ENCODE measurements at regions not wholly inside any gene's neighbourhood (a gene's known extent, or its start where the extent isn't known, plus 50 kb on each side); places are given as distances from the start of the nearest gene placed in this dataset.

DNA sequence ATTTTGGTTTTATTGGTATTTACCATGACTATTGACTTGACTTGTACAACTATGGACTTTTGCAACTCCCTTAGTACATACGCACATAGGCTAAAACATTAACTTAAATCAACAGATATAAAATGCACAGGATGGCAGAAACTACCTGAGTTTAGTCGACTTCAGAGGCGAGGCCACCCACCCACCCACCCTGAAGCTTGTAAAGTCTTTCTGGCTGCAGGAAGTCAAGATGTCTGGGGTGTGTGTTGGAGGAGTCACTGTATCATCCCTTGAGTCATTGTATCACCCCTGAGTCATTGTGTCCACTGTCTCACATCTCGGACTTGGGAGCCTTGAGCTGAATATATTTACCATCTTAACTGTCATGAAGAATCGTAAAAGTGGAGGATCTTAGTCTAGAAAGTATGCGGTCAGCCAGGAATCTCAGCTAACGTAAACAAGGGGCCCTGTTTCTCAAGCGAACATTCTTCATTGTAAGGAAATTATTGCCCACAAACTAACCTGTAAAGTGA lies 140.0 kb upstream of the ST6GAL2 start:
- DNase-seq (ENCODE audit: low read depth) = no peak
- no peak overlapping the region for H3K4me3 ChIP-seq (ENCODE audit: low read depth, low read length)
- TF ChIP-seq, protein P1, sequence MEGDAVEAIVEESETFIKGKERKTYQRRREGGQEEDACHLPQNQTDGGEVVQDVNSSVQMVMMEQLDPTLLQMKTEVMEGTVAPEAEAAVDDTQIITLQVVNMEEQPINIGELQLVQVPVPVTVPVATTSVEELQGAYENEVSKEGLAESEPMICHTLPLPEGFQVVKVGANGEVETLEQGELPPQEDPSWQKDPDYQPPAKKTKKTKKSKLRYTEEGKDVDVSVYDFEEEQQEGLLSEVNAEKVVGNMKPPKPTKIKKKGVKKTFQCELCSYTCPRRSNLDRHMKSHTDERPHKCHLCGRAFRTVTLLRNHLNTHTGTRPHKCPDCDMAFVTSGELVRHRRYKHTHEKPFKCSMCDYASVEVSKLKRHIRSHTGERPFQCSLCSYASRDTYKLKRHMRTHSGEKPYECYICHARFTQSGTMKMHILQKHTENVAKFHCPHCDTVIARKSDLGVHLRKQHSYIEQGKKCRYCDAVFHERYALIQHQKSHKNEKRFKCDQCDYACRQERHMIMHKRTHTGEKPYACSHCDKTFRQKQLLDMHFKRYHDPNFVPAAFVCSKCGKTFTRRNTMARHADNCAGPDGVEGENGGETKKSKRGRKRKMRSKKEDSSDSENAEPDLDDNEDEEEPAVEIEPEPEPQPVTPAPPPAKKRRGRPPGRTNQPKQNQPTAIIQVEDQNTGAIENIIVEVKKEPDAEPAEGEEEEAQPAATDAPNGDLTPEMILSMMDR (IDR thresholded peaks at IDR 0.05; ENCODE audit: insufficient read depth, low read depth, low read length, missing control alignments) = no peak

DNA sequence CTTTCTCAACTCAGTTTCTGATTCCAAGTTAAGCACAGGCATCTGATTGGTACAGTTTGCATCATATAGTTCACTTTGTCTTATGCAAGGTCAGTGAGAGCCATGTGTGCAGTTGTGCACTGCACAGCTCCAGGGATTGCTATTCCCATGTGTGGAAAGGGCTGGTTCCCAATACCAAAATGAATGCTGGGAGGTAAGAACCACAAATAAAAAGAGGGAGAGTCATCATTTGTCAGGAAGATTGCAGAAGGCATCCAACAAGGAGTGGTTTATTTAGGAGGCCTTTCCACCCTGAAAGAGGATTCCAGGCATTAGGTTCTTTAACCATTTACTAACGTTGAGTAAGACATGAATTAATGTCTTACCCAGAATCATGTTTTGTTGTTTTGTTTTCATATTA lies 141.2 kb upstream of the ST6GAL2 start:
- no peak for DNase-seq (ENCODE audit: low read depth)

DNA sequence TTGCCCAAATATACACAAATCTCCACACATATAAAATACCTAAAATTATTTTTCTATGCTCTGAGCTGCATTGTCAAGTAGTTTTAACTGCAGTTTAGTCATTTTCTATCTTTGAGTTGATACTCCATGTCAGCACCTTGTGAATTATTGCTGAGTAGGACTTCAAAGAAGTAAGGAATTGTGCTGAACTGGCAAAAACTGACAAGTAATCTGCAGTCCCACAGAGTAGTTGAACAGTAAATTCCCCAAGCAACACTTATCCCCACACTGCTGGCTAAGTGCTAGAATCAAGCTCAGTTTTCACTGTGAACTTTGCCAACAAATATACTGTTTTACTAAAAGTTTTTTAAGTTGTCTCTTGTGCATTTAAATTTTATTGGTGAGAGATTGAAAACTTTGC lies 141.8 kb upstream of the ST6GAL2 start:
- DNase-seq (ENCODE audit: low read depth) = no peak
- TF ChIP-seq, protein P1 (IDR thresholded peaks at IDR 0.05; ENCODE audit: insufficient read depth, low read depth, low read length, missing control alignments) = no peak
- no peak overlapping the region for H3K4me3 ChIP-seq (ENCODE audit: low read depth, low read length)

More for the DNA sequence above, 141.2 kb upstream of the ST6GAL2 start:
- no peak overlapping the region for H3K4me3 ChIP-seq (ENCODE audit: low read depth, low read length)
- TF ChIP-seq, protein P1 (IDR thresholded peaks at IDR 0.05; ENCODE audit: insufficient read depth, low read depth, low read length, missing control alignments) = no peak

DNA sequence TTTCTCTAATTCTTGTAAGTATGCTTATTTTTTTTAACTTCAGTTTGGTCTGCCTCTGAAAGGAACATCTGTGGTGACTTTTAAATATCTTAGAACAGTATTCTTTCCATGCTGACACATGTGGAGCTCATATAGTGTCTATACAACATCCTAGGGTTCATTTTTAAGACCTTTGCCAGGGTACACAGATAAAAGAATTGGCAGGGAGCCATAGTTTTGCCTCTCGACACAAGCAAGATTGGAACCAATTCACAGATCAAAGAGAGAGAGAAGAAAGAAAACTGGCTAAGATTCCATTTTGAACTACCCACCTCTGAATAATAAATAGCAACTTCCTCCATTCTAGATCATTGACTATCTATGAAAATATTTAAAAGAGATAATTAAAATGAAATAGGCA lies 142.7 kb upstream of the ST6GAL2 start:
- DNase-seq (ENCODE audit: low read depth) = no peak
- no peak overlapping the region for H3K4me3 ChIP-seq (ENCODE audit: low read depth, low read length)
- TF ChIP-seq, protein P1 (IDR thresholded peaks at IDR 0.05; ENCODE audit: insufficient read depth, low read depth, low read length, missing control alignments) = no peak

DNA sequence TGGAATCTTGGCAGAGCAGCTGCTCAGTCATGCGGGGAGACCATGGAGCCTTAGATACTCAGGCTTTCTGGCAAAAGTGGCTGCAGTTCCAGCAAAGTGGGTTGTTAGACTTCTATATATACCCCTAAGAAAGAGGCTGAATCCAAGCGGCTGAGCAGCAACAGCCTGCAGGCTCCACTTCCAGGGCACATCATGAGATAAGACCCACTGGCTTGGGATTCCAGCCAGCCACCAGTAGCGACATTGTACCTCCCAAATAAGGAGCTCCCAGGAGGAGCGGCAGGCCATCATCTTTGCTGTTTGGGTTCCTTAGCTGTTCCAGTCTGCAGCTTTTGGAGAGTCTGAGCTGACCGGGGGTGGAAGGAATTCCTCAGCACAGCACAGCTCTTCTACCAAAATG lies 150.3 kb upstream of the ST6GAL2 start:
- DNase-seq (ENCODE audit: low read depth) = no peak
- H3K4me3 ChIP-seq (ENCODE audit: low read depth, low read length) = no peak overlapping the region
- TF ChIP-seq, protein P1 (IDR thresholded peaks at IDR 0.05; ENCODE audit: insufficient read depth, low read depth, low read length, missing control alignments) = no peak

DNA sequence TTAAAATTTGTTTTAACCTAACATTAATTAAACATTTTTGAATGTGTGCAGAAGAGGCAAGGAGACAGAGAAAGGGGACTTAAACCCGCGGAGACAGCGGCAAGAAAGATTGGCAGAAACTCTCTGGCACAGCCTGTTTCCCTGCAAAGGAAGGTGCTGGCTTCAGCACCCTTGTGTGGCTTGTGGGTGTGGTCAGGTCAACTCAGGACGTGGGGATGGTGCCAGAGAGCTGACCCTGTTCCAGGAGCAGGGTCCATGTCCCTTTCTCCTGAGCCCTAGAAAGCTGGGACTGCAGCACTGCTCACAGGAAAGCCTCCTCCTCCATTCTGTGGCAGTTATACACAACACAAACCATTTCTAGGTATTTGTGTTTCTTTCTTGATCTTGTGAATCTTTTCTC lies 176.2 kb upstream of the ST6GAL2 start:
- no peak overlapping the region for H3K4me3 ChIP-seq (ENCODE audit: low read depth, low read length)

More for the DNA sequence above, 176.2 kb upstream of the ST6GAL2 start:
- TF ChIP-seq, protein P1 (IDR thresholded peaks at IDR 0.05; ENCODE audit: insufficient read depth, low read depth, low read length, missing control alignments) = no peak
- no peak for DNase-seq (ENCODE audit: low read depth)

Measured in GM12865 (cell line).